Cerebellar cortex (tissue), 1 donor: ENCODE measurements at regions not wholly inside any gene's neighbourhood (a gene's known extent, or its start where the extent isn't known, plus 50 kb on each side); places are given as distances from the start of the nearest gene placed in this dataset.

Experiments used
- DNase-seq: peaks from one replicate; pipeline ENCODE4 v3.0.0-alpha.2; 2015; ENCODE audit warnings: low spot score

- no peak for DNase-seq
Measured at GRCh38 chr22:47228767-47229166, 466.3 kb downstream of the TBC1D22A start.

- DNase-seq: no peak
Measured at GRCh38 chr22:47225931-47226633, 463.6 kb downstream of the TBC1D22A start.

- DNase-seq: no peak
Measured at GRCh38 chr22:47225080-47225930, 462.9 kb downstream of the TBC1D22A start.
